Activated naive CD8-positive, alpha-beta T cell (primary cell): ENCODE measurements at regions not wholly inside any gene's neighbourhood (a gene's known extent, or its start where the extent isn't known, plus 50 kb on each side); places are given as distances from the start of the nearest gene placed in this dataset.
"Not testable (repeated sequence)": the region's sequence is repeated elsewhere in the genome, so short reads cannot be mapped to it uniquely, and the experiment has no call there.

Experiments
- H3K27ac Mint-ChIP-seq: one replicate; pipeline ENCODE4 v1.8.0; 2021; ENCODE audit warnings: mixed read lengths
- H3K27me3 Mint-ChIP-seq: one replicate; pipeline ENCODE4 v1.8.0; 2021; ENCODE audit warnings: mixed read lengths
- H3K36me3 Mint-ChIP-seq: one replicate; pipeline ENCODE4 v1.8.0; 2021; ENCODE audit warnings: mixed read lengths
- H3K4me1 Mint-ChIP-seq: one replicate; pipeline ENCODE4 v1.8.0; 2021; ENCODE audit warnings: low read depth, mixed read lengths
- H3K4me3 Mint-ChIP-seq: one replicate; pipeline ENCODE4 v1.8.0; 2021; ENCODE audit warnings: mild to moderate bottlenecking, mixed read lengths
- H3K9me3 Mint-ChIP-seq: one replicate; pipeline ENCODE4 v1.8.0; 2021; ENCODE audit warnings: low read depth, mixed read lengths

DNA sequence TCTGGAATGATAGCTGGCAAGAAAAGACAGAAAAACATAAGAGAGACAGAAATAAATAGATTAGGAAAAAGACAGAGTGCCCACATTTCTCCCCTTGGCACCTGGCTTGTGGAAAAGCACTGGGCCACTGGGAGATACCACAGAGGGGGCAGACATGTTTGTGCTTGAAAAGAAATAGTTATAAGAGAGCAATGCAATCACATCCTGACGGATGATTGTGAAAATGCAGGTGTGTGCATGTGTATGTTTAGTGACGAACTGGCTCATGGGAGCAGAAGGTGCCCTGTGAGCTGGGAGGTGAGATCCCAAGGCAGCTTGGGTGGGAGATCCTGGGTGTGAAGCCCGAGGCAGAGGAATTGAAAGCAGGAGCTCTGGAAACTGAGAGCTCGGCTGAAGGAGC lies 617.9 kb downstream of the BCOR start:
- Mint-ChIP-seq H3K27me3 (no peaks in the 10 kb centered on the region), H3K9me3 (no peaks in the 10 kb centered on the region), H3K4me1 (peaks cover 13% of the 10 kb centered on the region), H3K4me3 (no peak overlapping the region), H3K27ac (no peak overlapping the region), H3K36me3 (no peaks in the 10 kb centered on the region)

DNA sequence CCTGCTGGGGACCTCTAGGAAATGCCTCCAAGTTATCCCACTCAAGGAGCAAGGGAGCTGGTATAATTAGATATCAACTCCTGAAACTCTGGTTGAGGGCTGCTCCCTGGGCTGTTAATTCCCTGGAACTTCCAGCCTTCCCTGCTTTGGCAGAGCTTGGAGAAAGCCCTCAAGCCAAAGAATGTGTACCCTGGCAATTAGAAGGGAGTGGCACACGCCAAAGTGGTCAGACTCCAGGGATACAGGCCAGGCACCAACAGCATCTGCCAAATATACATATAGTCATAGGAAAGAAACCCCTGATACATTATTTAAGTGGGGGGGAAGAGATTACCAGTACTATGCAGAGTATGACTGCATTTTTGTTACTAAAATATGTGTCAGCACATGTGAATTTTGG lies 616.8 kb downstream of the BCOR start:
- no peak overlapping the region for H3K4me3 Mint-ChIP-seq
- H3K27ac Mint-ChIP-seq: no peak overlapping the region
- H3K27me3 Mint-ChIP-seq: no peaks in the 10 kb centered on the region
- H3K9me3 Mint-ChIP-seq: no peaks in the 10 kb centered on the region
- no peaks in the 10 kb centered on the region for H3K36me3 Mint-ChIP-seq
- peaks cover 13% of the 10 kb centered on the region for H3K4me1 Mint-ChIP-seq

DNA sequence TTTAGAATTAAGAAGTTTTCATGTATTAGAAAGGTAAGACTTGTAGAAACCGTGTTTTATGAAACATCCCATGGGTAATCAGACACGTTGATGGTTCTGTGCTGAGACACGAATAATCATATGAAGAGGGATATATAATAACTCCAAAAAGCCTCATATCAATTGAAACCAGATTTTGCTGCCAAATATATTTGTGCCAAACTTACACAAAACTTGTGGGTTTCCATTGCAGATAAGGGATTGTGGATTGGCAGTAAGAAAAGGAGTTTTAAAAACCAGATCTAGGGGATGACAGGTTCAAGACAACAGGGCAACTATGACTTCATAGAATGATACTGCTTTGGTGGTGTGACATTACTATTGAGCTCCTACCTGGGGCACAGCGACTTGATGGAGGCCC lies 616.1 kb downstream of the BCOR start:
- Mint-ChIP-seq H3K36me3 (no peaks in the 10 kb centered on the region), H3K4me1 (peaks cover 16% of the 10 kb centered on the region), H3K9me3 (no peaks in the 10 kb centered on the region), H3K27me3 (no peaks in the 10 kb centered on the region), H3K4me3 (no peak overlapping the region), H3K27ac (no peak overlapping the region)

DNA sequence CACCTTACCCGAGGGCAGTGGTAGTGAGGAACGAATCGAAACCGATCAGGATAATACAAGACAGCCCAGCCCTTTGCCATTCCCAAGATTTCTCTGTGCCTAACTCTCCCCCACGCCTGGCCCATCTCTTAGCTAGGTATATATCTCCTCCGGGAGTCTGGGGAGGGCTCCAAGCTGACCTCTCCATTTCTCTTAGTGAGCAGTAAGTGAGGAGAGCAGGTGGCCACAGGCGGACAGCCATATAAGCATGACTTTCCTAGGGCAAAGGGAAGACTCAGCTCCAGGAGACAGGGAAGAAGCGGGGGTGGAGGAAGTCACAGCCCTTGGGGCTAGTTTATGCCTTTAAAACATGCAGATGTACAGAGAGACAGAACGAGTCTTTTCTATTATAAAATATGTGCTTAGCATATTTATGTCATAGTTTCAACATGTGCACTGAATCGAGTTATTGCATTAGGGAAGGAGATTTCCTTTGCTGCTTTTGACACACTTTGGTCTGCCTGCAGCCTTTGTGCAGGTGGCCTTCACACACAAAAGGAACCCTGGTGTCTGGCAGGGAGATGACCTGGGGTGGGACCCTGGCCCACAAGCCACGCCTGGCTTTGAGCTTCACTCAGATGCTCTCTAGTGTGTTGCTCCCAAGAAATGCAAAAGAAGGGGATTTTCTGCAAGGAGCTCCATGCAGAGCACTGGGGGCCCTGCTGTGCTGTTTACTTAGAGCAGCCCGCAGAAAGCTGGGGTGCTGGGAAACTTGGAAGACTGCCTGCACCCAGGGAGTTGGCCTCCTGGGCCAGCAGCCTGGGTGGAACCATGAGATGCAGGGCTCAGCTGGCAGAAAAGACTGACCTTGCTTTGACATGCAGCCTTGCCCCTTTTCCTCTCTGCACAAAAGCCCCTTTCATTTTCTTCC lies 613.3 kb downstream of the BCOR start:
- Mint-ChIP-seq H3K27ac (no peak overlapping the region), H3K4me1 (peaks cover 21% of the 10 kb centered on the region), H3K36me3 (no peaks in the 10 kb centered on the region), H3K4me3 (no peak overlapping the region), H3K27me3 (no peaks in the 10 kb centered on the region), H3K9me3 (no peaks in the 10 kb centered on the region)

DNA sequence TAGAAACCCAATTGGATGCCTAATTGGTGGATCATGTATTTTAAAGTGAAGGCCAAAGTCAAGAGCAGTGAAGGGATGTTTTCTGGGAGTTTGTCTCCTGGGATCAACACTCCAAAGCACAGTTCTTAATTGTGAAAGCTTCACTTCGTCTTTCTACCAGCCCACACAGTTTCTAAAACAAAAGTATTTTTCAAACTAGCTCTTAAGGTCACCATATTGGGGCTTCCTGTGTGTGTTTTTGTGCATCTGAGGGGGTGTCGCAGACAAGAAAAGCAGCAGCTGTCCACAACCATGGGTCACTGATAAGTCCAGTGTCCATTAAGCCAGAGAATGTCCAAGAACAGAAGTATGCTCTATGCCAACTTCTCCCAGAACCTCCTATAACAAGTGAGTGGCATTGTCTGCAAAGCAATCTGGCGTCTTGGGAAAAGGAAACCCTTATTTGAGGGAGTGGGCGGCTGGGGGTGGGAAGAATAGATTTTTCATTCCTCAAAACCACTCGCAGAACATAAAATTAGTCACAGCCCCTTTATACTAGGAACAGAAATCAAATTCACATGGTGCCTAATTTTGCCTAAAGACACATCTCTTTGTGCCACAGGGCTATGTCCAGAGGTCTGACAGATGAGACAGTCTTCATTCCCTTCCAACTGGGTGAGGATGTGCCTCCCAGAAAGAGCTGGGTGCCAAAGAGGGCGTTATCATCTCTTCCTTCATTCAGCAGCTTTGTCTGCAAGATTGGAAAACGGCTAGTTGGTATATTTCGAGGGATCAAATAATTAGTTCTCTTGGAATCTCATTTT lies 610.4 kb downstream of the BCOR start:
- Mint-ChIP-seq H3K27ac (peak overlapping the region; percentile 46), H3K4me1 (peaks cover 39% of the 10 kb centered on the region)

DNA sequence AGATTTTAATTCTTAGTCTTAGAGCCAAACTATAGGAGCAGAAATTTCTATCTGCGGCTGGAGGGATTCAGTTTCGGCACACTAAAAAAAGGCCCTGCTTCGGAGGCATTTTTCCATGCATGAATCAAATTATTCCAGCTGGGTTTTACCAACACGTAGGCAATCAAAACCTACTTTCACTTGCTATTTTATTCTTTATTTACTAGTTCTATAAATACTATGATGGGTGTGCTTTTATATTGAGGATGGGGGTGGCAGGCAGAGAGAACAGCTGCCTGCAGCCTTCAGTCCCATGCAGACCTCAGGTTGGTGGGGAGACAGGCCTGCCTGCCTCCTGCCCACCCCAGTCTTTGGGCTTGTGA lies 609.8 kb downstream of the BCOR start:
- H3K4me1 Mint-ChIP-seq: peaks cover 45% of the 10 kb centered on the region
- no peaks in the 10 kb centered on the region for H3K9me3 Mint-ChIP-seq
- H3K27ac Mint-ChIP-seq: no peak overlapping the region

More for the DNA sequence above, 610.4 kb downstream of the BCOR start:
- Mint-ChIP-seq H3K27me3 (no peaks in the 10 kb centered on the region), H3K4me3 (no peak overlapping the region), H3K36me3 (no peaks in the 10 kb centered on the region), H3K9me3 (no peaks in the 10 kb centered on the region)

DNA sequence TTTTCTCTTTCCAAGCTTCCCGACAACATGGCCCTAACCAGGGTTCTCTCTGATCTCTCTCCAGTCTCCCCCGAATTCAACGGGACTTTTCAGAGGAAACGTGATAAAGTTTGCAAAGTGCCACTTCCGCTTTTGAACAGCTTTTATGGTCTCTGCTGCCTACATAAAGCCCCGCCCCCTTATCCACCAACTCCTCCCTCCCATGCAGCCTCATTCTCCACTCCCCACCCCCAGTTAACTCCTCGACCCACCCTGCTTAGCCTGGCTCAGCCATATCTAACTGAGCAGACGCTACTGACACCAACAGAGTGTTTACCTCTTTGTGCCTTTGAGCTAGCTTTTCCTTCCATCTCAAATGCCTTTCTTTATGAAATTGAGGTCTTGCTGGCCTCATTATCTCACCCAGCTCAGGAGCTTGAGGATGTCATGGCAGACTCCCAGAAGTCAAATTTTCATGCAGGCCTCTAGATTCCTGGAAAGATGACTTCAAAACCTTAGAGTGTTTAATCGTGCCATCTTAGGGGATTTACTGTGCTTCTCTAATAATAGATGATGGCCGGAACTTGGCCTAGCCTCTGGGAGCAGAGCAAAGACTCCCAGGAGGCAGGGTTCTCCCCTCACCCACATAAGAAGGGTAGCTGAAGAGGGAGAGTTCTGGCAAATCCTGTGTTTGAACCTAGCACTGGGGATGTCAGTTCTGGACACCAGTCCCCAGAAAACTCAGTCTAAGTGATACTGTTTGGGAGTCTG lies 606.0 kb downstream of the BCOR start:
- H3K4me1 Mint-ChIP-seq: peaks cover 41% of the 10 kb centered on the region
- no peaks in the 10 kb centered on the region for H3K36me3 Mint-ChIP-seq
- peak overlapping the region; percentile 42 for H3K4me3 Mint-ChIP-seq
- H3K27ac Mint-ChIP-seq: peak overlapping the region; percentile 72
- no peaks in the 10 kb centered on the region for H3K27me3 Mint-ChIP-seq
- no peaks in the 10 kb centered on the region for H3K9me3 Mint-ChIP-seq

More for the DNA sequence above, 609.8 kb downstream of the BCOR start:
- H3K27me3 Mint-ChIP-seq: no peaks in the 10 kb centered on the region
- no peaks in the 10 kb centered on the region for H3K36me3 Mint-ChIP-seq
- no peak overlapping the region for H3K4me3 Mint-ChIP-seq

DNA sequence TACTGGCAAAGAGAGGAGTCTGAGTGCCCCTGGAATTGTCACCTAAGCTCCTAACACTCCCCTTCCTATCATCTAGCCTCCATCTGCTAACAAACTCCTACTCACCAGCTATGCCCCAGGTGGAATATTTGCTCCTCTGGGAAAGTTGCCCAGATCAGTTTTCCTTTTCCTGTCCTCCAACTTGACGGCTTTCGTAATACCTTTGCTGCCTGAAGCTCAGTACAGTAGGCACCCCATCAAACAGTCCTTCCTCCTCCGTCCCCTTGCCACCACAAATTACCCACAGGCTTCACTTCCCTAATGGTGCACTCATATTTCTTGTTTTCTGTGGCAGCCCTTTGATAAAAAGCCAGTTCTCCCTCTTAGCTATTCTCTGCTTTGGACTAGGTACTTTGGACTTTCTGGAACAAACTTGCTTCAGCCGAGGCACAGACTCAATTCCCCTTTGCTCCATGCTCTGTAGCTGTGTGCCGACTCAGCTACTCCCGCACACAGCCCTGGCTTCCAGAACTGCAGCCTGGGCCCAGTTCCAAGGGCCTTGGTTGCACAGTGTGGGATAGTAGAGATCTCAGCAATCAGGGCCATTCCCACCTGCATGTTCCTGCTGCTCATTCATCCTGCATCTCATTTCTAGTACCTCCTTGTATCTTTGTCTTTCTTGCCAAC lies 605.1 kb downstream of the BCOR start:
- Mint-ChIP-seq H3K4me1 (peaks cover 32% of the 10 kb centered on the region), H3K27ac (peak overlapping the region; percentile 41), H3K9me3 (no peaks in the 10 kb centered on the region), H3K36me3 (no peaks in the 10 kb centered on the region), H3K27me3 (no peaks in the 10 kb centered on the region), H3K4me3 (no peak overlapping the region)

DNA sequence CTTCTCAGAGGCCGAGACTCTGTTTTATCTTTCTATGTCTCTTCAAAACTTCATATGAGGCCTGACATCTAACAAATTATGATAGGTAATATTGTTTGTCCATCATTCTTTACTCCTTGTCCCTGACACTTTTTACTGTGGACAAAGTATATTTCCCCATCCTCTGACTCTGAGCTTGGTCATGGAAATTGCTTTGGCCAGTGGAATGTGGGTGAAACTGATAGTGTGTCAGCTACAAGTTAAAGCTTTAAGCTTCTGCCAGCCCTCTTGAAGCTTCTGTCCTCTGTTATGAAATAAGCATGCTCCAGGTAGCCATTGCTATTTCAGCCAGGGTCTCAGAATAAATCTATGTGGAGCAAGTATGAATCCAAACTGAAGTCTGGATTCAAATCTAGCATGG lies 604.6 kb downstream of the BCOR start:
- no peaks in the 10 kb centered on the region for H3K27me3 Mint-ChIP-seq
- H3K27ac Mint-ChIP-seq: peak overlapping the region; percentile 41
- no peaks in the 10 kb centered on the region for H3K36me3 Mint-ChIP-seq
- H3K9me3 Mint-ChIP-seq: no peaks in the 10 kb centered on the region
- H3K4me1 Mint-ChIP-seq: peaks cover 28% of the 10 kb centered on the region
- no peak overlapping the region for H3K4me3 Mint-ChIP-seq

DNA sequence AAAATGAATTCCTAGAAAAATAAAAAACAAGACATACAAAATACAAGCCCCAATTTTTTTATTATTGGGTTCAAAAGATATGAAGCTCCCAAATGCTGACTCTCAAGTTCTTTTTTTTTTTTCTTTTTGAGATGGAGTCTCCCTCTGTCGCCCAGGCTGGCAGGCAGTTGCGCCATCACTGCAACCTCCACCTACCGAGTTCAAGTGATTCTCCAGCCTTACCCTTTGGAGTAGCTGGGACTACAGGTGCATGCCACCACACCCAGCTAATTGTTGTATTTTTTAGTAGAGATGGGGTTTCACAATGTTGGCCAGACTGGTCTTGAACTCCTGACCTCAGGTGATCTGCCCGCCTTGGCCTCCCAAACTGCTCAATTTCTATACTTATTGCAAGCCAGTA lies 600.6 kb downstream of the BCOR start:
- H3K36me3 Mint-ChIP-seq, H3K4me3 Mint-ChIP-seq, H3K27me3 Mint-ChIP-seq, H3K9me3 Mint-ChIP-seq, H3K27ac Mint-ChIP-seq: not testable (repeated sequence)
- peaks cover 20% of the 10 kb centered on the region for H3K4me1 Mint-ChIP-seq

DNA sequence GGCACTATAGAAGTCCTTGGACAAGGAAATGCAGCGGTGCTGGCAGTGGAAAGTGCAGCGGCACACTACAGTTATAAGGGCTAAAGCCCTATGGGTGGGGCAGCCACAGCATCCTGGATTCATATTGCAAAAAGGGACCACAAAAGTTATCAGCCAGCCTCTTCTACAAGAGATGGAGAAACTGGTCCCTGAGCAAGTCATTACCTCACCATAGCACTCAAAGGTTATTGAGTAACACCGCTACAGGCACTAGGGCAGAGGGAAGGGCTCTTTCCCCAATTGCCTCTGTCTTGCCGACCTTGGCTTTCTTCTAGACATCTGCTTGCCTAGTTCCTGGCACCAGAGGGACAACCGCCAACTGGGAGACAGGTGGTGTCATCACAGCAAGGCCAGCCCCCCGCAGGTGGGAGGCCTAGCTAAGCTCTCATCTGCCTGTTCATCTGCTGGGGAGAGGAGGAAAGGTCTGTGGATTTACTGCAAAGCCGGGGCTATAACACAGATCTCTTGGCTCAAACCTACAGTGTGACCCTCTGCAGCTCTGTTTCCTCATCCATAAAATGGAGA lies 600.0 kb downstream of the BCOR start:
- H3K4me1 Mint-ChIP-seq: peaks cover 14% of the 10 kb centered on the region
- H3K4me3 Mint-ChIP-seq: no peak overlapping the region

DNA sequence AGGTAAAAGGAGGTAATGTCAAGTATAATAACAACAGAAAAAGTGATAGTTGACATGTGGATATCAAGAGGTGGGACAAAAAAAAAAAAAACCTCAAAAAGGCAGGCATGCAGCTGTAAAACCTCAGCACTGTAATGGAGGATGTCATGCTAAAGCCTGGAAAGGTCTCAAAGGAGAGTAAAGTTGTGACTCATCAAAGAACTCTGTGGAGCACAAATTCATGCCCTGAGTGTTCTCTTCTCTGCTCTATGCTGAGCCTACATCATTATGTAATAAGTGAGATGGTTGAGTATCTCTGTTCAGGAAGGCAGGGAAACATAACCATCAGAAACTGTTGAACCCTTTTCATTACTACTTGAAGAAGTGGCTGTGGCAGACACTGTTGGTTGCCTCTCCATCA lies 597.8 kb downstream of the BCOR start:
- H3K27me3 Mint-ChIP-seq: no peaks in the 10 kb centered on the region
- H3K4me1 Mint-ChIP-seq: peaks cover 18% of the 10 kb centered on the region
- H3K27ac Mint-ChIP-seq: no peak overlapping the region
- H3K4me3 Mint-ChIP-seq: no peak overlapping the region
- no peaks in the 10 kb centered on the region for H3K36me3 Mint-ChIP-seq
- H3K9me3 Mint-ChIP-seq: no peaks in the 10 kb centered on the region

More for the DNA sequence above, 600.0 kb downstream of the BCOR start:
- no peak overlapping the region for H3K27ac Mint-ChIP-seq
- no peaks in the 10 kb centered on the region for H3K27me3 Mint-ChIP-seq
- H3K9me3 Mint-ChIP-seq: no peaks in the 10 kb centered on the region
- H3K36me3 Mint-ChIP-seq: no peaks in the 10 kb centered on the region

DNA sequence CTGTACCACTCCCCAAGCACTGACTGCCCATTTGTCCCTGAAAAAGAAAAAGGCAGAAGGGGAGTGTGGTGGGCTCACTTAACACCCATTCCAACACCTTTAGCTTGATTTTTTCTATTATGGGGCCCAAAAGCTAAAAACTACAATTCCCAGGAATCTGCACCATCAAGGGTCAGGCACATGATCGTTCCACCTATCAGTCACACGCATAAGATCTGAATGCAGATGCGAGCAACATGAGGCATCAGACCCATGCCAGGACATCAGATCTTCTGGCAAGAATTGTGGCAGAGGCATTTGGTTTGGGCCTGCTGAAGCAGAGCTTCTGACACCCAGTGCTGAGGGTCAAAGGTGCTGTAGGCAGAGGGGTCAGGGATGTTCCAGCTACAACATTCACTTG lies 595.9 kb downstream of the BCOR start:
- no peak overlapping the region for H3K27ac Mint-ChIP-seq
- H3K36me3 Mint-ChIP-seq: no peaks in the 10 kb centered on the region
- peaks cover 20% of the 10 kb centered on the region for H3K4me1 Mint-ChIP-seq
- H3K27me3 Mint-ChIP-seq: no peaks in the 10 kb centered on the region
- H3K4me3 Mint-ChIP-seq: no peak overlapping the region
- no peaks in the 10 kb centered on the region for H3K9me3 Mint-ChIP-seq

DNA sequence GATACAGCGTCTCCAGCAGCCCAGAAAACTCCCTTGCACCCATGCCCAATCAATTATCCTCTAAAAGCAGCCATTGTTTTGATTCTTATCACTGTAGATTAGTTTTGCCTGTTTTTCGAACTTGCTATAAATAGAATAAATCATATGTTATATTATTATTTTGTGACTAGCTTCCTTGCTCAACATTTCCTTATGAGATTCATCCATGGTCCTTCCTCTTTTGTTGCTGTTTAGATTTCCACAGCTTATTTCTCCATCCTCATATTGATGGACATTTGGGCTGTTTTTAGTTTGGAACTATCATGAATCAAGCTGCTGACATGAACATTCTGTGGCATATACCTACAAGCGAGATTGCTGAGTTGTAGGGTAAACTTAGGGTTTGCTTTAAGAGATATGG lies 595.3 kb downstream of the BCOR start:
- Mint-ChIP-seq H3K4me1 (peaks cover 22% of the 10 kb centered on the region), H3K4me3 (no peak overlapping the region), H3K27ac (no peak overlapping the region), H3K9me3 (no peaks in the 10 kb centered on the region), H3K27me3 (no peaks in the 10 kb centered on the region), H3K36me3 (no peaks in the 10 kb centered on the region)
